Esophagus squamous epithelium (tissue), 5 donors: ENCODE measurements at regions not wholly inside any gene's neighbourhood (a gene's known extent, or its start where the extent isn't known, plus 50 kb on each side); places are given as distances from the start of the nearest gene placed in this dataset.

Experiments used
- DNase-seq: peaks from one replicate; lab custom pipeline; 2025; lab: John Stamatoyannopoulos, UW
- H3K27ac ChIP-seq, 4 donors: fragments of 200-600 bp; sonication (generic); one replicate each; pipeline ENCODE4 v1.5.1; 2016 to 2019; ENCODE audit warnings: mild to moderate bottlenecking in 1 of 4
- H3K27me3 ChIP-seq, 4 donors: fragments of 200-600 bp; sonication (generic); 1 replicate in 3 of 4; 2 replicates in 1 of 4; pipeline versions ENCODE4 v1.5.1 to v1.6.0; 2017 to 2021; ENCODE audit warnings: antibody characterized with exemption in 1 of 4
- H3K36me3 ChIP-seq, 3 donors: fragments of 200-600 bp; sonication (generic); one replicate each; pipeline ENCODE4 v1.5.1; 2016 to 2019
- H3K4me1 ChIP-seq, 3 donors: fragments of 200-600 bp; sonication (generic); one replicate each; pipeline ENCODE4 v1.5.1; 2017 to 2019
- H3K4me3 ChIP-seq, 4 donors: fragments of 200-600 bp; sonication (generic); 1 replicate in 3 of 4; 2 replicates in 1 of 4; pipeline ENCODE4 v1.5.1; 2016 to 2019; ENCODE audit warnings: mild to moderate bottlenecking in 2 of 4, moderate library complexity in 1 of 4
- H3K9me3 ChIP-seq, 3 donors: fragments of 200-600 bp; sonication (generic); one replicate each; pipeline ENCODE4 v1.5.1; 2016 to 2019
- POLR2A ChIP-seq, 4 donors: fragments of 450-650 bp; IDR thresholded peaks; one replicate each; pipeline ENCODE4 v1.6.1; 2017; ENCODE audit warnings: antibody characterized with exemption in 4 of 4, mild to moderate bottlenecking in 4 of 4, moderate library complexity in 3 of 4
- WGBS, 2 donors: methylation state at CpG; one replicate each; pipeline ENCODE4 v1.1.5; 2018; 5-methylcytosine and 5-hydroxymethylcytosine counted together
- intact Hi-C: fragments of 100-400 bp; cut with DNase I; formaldehyde crosslinking; loops from one replicate; pipeline ENCODE4 v1.15.0; 2022
- small RNA-seq, 4 donors: library from RNA; depleted of rRNA; stranded (forward); fragments of <200 nt; gene quantifications; one replicate each; pipeline ENCODE3, GENCODE V24; 2016
- TF ChIP-seq, protein P1 (sequence below), 6 experiments: fragments of 450-650 bp in 4 of 6; fragments of 200-600 bp in 2 of 6; sonication (generic) in 2 of 6; IDR thresholded peaks; one replicate each; pipeline ENCODE4 v1.5.1; 2016 to 2019; ENCODE audit warnings: antibody characterized with exemption in 6 of 6, mild to moderate bottlenecking in 4 of 6, moderate library complexity in 4 of 6
- donor health status: DM: yes; HTN: yes; CAD: no.

DNA sequence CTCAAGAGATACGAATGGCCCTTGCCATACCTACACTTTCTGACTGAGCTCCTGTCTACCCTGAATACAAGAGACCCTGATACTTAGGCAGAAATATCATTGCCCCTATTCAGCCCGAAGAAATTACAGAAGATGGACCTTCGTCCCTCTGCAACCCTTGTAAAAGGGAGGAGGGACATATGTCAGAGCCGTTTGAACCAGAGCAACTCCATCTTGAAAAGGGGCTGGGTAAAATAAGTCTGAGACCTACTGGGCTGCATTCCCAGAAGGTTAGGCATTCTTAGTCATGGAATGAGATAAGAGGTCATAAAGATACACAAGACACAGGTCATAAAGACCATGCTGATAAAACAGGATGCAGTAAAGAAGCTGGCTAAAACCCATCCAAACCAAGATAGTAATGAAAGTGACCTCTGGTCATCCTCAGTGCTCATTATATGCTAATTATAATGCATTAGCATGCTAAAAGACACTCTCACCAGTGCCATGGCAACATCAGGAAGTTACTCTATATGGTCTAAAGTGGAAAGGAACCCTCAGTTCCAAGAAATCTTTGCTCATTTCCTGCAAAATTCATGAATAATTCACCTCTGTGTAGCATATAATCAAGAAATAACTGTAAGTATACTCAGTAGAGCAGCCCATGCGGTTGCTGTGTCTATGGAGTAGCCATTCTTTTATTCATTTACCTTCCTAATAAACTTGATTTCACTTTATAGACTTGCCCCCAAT is 49.7 kb upstream of the GPD1L start:
- intact Hi-C loops: no loop called here
- Histone ChIP-seq H3K36me3 (no peaks in the 10 kb centered on the region), H3K4me1 (peaks cover 0 to 4% (median 0%) of the 10 kb centered on the region in 3 donors), H3K9me3 (no peaks in the 10 kb centered on the region), H3K27ac (no peak overlapping the region), H3K27me3 (no peaks in the 10 kb centered on the region), H3K4me3 (no peak overlapping the region)
- TF ChIP-seq POLR2A (IDR thresholded peaks at IDR 0.05): no peak
- TF ChIP-seq, protein P1, sequence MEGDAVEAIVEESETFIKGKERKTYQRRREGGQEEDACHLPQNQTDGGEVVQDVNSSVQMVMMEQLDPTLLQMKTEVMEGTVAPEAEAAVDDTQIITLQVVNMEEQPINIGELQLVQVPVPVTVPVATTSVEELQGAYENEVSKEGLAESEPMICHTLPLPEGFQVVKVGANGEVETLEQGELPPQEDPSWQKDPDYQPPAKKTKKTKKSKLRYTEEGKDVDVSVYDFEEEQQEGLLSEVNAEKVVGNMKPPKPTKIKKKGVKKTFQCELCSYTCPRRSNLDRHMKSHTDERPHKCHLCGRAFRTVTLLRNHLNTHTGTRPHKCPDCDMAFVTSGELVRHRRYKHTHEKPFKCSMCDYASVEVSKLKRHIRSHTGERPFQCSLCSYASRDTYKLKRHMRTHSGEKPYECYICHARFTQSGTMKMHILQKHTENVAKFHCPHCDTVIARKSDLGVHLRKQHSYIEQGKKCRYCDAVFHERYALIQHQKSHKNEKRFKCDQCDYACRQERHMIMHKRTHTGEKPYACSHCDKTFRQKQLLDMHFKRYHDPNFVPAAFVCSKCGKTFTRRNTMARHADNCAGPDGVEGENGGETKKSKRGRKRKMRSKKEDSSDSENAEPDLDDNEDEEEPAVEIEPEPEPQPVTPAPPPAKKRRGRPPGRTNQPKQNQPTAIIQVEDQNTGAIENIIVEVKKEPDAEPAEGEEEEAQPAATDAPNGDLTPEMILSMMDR (IDR thresholded peaks at IDR 0.05): no peak
- no peak for DNase-seq
- WGBS, 2 donors: 53 to 58% methylated on average over 4 to 5 of the region's 5 CpGs

Small RNA genes lying in the stretch of these regions (small RNA-seq; reads per million reads assigned to genes)
- 0 reads per million in 4 donors for gene RF00019
